DND-41 (cell line): ENCODE measurements at regions not wholly inside any gene's neighbourhood (a gene's known extent, or its start where the extent isn't known, plus 50 kb on each side); places are given as distances from the start of the nearest gene placed in this dataset.

Source experiments
- CTCF ChIP-seq: IDR thresholded peaks from 2 replicates; pipeline ENCODE4 v1.5.1; 2012; ENCODE audit warnings: borderline replicate concordance, low read length, moderate library complexity, mild to moderate bottlenecking; ENCODE audit not compliant: poor library complexity, severe bottlenecking; ENCODE audit errors: extremely low read depth
- EZH2 ChIP-seq: IDR thresholded peaks from 3 replicates; pipeline ENCODE4 v1.6.1; 2012; ENCODE audit warnings: borderline replicate concordance, low read depth, mild to moderate bottlenecking, moderate library complexity, low read length, inconsistent platforms; ENCODE audit not compliant: severe bottlenecking

- no peak for TF ChIP-seq CTCF
- TF ChIP-seq EZH2 = no peak
These were observed 63.7 kb upstream of the APBB1IP start for GRCh38 chr10:26374426-26374825.
